ENCODE measurements at regions not wholly inside any gene's neighbourhood (a gene's known extent, or its start where the extent isn't known, plus 50 kb on each side); places are given as distances from the start of the nearest gene placed in this dataset.
"Not testable (repeated sequence)": the region's sequence is repeated elsewhere in the genome, so short reads cannot be mapped to it uniquely, and the experiment has no call there.

- no peak for DNase-seq
- intact Hi-C loops (cut with DNase I) = no loop called here
These were observed 392.2 kb upstream of the CRIM1 start for GRCh38 chr2:35963357-35963756.

GRCh38 chr2:35962585-35963146 lies 392.9 kb upstream of the CRIM1 start:
- no peak for DNase-seq
- intact Hi-C loops (cut with DNase I) = no loop called here

GRCh38 chr2:35960596-35960995 lies 395.0 kb upstream of the CRIM1 start:
- intact Hi-C loops (cut with DNase I) = no loop called here
- no peak for DNase-seq

DNA sequence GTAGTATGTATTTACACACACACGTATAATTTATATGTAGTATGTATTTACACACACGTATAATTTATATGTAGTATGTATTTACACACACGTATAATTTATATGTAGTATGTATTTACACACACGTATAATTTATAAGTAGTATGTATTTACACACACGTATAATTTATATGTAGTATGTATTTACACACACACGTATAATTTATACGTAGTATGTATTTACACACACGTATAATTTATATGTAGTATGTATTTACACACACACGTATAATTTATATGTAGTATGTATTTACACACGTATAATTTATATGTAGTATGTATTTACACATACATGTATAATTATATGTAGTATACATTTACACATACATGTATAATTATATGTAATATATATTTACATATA lies 398.5 kb upstream of the CRIM1 start:
- DNase-seq; intact Hi-C loops (cut with DNase I): not testable (repeated sequence)

DNA sequence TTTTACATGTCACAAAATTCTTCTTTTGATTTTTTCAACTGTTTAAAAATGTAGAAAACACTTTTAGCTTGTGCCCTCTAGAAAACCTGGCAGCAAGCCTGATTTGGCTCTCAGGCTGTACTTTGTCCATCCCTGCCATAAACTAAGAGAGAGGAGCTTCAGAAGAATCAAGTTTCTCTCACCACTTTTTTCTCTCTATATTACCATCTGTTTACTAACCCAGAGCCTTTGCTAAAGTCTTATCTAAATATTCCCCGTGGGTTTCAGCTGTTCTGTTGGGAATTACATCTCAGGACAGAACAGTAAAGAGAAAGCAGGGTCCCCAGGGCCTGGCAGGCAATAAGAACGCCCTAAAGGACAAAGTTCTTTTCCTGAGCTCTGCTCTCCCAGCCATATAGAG lies 409.1 kb upstream of the CRIM1 start:
- no peak for DNase-seq
- intact Hi-C loops (cut with DNase I) = no loop called here

DNA sequence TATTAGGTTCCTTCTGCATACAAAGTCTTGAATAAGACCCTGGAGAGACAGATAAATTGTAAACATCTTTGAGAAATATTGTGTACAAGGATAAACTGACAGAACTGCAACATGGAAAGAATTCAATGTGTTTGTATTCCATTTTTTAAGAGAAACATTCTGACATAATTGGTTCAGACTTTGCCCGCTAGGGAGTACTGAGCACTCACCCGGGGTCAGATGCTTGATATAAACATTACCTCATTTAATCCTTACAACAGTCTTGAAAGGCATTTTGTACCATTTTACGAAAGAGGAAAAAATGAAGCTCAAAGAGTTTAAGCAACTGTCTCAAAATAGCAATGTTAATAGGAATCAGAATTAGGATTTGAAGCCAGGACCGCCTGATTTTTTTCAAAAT lies 416.7 kb upstream of the CRIM1 start:
- no peak for DNase-seq
- intact Hi-C loops (cut with DNase I) = no loop called here

DNA sequence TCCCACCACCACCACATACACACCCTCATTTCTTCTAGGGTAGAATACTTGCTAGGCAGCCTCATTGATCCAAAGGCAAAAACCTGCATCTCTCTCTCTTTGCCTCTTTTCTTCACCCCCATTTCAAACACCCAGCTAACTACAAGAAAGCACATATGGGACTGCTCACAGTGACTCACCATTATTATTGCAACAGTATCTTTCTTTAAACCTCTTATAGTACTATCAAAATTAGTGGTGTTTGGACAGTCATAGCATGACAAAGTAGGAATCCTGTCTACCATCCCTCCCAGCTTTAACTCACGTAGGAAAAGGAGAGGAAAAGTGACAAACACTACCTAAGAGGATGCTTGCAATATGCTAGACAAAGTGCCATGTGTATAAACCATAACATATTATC lies 422.5 kb upstream of the CRIM1 start:
- no peak for DNase-seq
- intact Hi-C loops (cut with DNase I) = no loop called here

- intact Hi-C loops (cut with DNase I) = no loop called here
- DNase-seq = no peak
These were observed 423.2 kb upstream of the CRIM1 start for GRCh38 chr2:35932276-35932963.

- intact Hi-C loops (cut with DNase I) = no loop called here
- DNase-seq = no peak
These were observed 424.0 kb upstream of the CRIM1 start for GRCh38 chr2:35931626-35932025.

DNA sequence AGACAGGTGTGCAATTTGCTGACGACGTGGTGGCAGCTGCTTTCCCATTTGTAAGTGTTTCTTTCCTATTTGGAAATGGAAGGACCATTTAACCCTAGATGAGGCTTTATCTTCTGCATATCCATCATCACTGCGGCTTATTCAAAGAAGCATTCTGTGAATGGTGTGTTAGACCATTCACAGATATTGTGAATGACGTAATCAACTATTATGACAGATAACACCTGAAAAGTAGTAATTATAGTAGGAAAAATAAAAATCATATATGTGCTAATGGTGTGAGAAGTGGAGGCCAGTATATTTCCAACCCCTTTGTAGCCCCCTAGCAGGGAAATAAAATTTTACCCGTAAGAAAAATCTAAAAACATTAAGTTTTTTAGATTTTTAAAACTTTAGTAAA lies 424.5 kb upstream of the CRIM1 start:
- intact Hi-C loops (cut with DNase I) = no loop called here
- no peak for DNase-seq

DNA sequence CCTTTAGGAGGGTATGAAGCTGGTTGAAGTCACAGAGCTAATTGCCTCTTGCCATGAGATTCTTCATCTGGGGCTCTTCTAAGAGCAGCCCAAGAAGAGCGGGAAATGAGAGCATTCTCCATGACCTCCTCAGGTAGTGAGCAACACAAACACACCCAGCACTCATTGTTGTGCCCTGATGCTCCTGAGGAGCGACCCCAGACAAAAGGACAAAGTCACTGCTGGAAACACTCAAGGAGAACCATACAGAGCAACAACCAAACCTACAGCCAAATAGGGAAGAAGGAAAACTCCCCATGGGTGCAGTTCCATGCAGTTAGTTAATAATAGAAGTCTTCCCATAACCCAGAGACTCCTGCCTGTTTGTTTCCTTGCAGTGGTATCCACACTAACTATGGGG lies 426.0 kb upstream of the CRIM1 start:
- intact Hi-C loops (cut with DNase I) = no loop called here
- DNase-seq = no peak

DNA sequence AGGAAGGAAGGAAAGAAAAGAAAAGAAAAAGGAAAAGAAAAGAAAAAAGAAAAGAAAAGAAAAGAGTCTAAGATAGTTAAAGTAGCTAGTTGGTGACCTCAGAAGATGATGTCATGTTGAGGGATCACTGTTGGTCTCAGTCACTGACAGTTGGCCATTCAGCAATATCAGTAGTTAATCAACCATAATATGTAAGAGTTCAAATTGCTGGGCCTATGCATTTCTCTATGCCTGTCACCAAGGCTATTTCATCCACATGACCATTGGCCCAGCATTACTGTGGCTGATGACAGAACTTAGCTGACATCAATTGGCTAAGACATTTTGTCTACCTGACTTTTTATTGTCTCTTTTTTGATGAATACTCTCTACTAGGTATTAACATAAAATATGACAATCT lies 435.5 kb upstream of the CRIM1 start:
- DNase-seq = no peak
- intact Hi-C loops (cut with DNase I) = no loop called here

- intact Hi-C loops (cut with DNase I) = no loop called here
- DNase-seq = no peak
These were observed 440.3 kb upstream of the CRIM1 start for GRCh38 chr2:35915261-35915660.

DNA sequence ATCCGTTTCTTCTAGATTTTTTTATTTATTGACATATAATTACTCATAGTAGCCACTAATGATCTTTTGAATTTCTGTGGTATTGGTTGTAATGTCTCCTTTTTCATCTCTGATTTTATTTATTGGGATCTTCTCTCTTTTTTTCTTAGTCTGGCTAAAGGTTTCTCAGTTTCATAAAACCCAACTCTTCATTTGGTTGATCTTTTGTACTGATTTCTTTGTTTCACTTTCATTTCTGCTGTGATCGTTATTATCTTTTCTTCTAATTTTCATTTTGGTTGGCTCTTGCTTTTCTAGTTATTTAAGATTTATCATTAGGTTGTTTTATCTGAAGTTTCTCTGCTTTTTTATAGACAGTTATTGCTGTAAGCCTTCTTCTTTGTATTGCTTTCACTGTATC lies 463.6 kb upstream of the CRIM1 start:
- intact Hi-C loops (cut with DNase I) = no loop called here
- no peak for DNase-seq

- no peak for DNase-seq
- intact Hi-C loops (cut with DNase I) = no loop called here
These were observed 464.1 kb upstream of the CRIM1 start for GRCh38 chr2:35891528-35891927.

GRCh38 chr2:35887146-35887545 lies 468.4 kb upstream of the CRIM1 start:
- peak in 2 of 10 donors; percentile 27 to 55 for DNase-seq
- intact Hi-C loops (cut with DNase I) = no loop called here

DNA sequence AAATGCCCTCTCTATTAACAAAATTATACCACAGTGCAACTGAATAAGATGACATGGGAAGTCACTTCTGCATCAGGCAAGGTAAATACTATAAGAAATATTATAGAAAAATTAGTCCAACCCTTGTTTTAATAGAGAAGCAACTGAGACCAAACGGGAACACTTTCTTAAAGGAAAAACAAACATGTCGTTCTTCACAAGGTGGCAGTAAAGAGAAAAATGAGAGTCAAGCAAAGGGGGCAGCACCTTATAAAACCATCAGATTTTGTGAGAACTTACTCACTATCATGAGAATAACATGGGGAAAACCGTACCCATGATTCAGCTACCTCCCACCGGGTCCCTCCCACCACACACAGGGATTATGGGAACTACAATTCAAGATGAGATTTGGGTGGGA lies 481.7 kb upstream of the CRIM1 start:
- intact Hi-C loops (cut with DNase I) = no loop called here
- no peak for DNase-seq

GRCh38 chr2:35871672-35872071 lies 483.9 kb upstream of the CRIM1 start:
- no peak for DNase-seq
- intact Hi-C loops (cut with DNase I) = no loop called here

DNA sequence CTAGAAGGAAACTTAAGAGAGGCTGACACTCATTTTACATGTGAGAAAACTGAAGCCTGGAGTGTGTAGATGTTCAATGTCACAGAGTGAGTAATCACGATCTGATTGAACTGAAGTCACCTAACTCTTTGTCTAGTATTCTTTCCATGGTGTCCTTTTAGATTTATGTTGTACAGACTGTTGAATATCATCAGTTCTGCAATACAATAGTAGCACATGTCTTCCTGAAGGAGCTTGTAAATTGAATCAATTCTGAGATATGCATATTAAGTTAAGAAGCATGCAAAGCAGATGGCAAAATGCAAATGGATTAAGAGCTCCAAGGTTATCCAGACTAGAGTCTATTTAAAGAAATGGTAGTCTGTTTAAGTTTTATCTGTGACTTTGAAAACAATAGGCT lies 484.9 kb upstream of the CRIM1 start:
- intact Hi-C loops (cut with DNase I) = no loop called here

GRCh38 chr2:35864141-35864540 lies 491.4 kb upstream of the CRIM1 start:
- no peak for DNase-seq
- intact Hi-C loops (cut with DNase I) = no loop called here

More for the DNA sequence above, 484.9 kb upstream of the CRIM1 start:
- DNase-seq = no peak

DNA sequence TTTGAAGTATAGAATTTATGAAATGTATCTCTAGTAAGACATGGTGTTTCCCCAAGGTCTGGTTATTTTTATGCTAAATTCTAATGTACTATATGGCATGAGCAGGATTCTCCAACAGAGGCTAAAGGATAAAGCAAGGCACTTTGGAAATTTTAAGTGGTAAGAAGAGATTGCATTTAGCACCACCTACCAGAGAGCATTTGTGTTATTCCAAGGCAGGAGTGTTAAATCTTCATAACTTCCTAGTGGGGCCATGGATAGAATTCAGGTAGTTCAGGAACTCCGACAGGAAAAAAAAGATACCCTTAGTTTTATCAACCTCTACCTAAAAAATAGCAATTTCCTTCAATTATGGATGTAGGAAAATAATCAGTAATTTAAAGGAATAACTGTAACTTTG lies 497.4 kb upstream of the CRIM1 start:
- intact Hi-C loops (cut with DNase I) = no loop called here
- DNase-seq = no peak

DNA sequence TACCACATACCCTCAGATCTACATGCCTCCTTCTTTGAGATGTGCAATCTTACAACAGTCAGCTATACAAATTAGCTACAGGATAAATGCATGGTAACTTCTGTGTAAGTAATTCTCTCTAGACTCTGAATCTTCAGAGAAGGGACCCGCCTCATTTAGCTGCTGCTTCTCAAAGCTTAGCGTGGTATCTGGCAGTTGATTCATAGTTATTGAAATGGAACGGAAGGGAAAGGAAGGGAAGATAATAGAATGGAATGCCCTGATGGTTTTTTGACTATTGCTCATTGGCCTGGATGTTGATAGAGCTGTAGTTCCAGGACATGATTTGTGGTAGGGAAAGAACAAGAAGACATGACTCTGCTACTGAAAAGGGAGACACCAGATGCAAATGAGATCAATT lies 498.1 kb upstream of the CRIM1 start:
- intact Hi-C loops (cut with DNase I) = no loop called here
- no peak for DNase-seq

DNA sequence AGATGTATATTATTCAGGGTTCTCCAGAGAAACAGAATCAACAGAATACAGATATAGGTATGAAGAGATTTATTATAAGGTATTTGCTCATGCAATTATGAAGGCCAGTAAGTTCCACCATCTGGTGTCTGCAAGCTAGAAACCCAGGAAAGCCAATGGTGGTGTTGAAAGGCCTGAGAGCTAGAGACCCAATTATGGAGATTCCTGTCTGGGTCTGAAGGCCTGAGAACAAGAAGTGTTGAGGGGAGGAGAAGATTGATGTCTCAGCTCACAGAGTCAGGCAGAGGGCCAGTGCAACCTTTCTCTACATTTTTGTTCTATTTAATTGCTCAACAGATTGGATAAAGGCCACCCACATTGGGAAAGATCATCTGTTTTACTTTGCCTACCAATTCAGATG lies 524.2 kb upstream of the CRIM1 start:
- DNase-seq = no peak
- intact Hi-C loops (cut with DNase I) = no loop called here
